ENCODE measurements at regions not wholly inside any gene's neighbourhood (a gene's known extent, or its start where the extent isn't known, plus 50 kb on each side); places are given as distances from the start of the nearest gene placed in this dataset.

DNA sequence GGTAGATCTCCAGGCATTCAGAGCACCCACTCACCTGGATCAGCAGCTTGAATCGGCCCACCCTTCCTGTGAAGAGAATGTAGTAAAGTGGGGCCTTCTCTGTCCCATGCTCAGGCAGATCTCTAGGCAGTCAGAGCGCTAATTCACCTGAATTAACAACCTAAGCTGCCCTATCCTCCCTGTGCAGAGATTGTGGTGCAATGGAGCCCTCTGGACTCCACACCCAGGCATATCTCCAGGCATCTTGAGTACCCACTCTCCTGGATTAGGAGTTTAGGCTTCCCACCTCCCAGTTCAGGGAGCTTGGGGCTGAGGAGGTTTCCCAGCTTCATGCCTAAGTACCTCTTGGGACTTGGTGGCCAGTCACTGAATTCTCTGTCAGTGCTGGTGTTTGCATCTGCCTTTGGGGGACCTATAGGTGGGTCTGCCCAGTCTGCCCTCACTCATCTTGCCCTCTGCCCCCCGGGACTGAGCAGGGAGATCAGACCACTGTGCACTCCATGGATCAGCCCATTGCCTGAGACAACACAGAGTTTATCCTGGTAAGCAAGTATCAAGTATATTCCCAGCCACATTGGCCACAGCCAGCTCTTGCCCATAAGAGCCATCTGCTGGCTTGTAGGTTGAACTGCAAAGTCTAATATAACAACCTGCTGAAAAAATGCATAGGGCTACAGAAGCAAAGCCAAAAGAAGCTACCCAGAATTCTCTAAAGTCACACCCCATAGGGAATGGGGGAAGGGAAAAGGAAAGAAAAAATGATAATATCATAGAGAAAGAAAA is 372.9 kb downstream of the KLHL13 start:
- H3K4me1 Mint-ChIP-seq = no peaks in the 10 kb centered on the region

GRCh38 chrX:117713411-117713810 is 403.2 kb downstream of the KLHL13 start:
- Mint-ChIP-seq H3K36me3 (no peaks in the 10 kb centered on the region), H3K4me3 (no peak overlapping the region), H3K27me3 (no peaks in the 10 kb centered on the region), H3K9me3 (no peaks in the 10 kb centered on the region), H3K27ac (no peak overlapping the region), H3K4me1 (no peaks in the 10 kb centered on the region)
- ATAC-seq = no peak

More for the DNA sequence above, 372.9 kb downstream of the KLHL13 start:
- H3K4me3 Mint-ChIP-seq = no peak overlapping the region
- no peak overlapping the region for H3K27ac Mint-ChIP-seq
- H3K27me3 Mint-ChIP-seq = no peaks in the 10 kb centered on the region
- H3K36me3 Mint-ChIP-seq = no peaks in the 10 kb centered on the region
- H3K9me3 Mint-ChIP-seq = peaks cover 5% of the 10 kb centered on the region
- no peak for ATAC-seq

DNA sequence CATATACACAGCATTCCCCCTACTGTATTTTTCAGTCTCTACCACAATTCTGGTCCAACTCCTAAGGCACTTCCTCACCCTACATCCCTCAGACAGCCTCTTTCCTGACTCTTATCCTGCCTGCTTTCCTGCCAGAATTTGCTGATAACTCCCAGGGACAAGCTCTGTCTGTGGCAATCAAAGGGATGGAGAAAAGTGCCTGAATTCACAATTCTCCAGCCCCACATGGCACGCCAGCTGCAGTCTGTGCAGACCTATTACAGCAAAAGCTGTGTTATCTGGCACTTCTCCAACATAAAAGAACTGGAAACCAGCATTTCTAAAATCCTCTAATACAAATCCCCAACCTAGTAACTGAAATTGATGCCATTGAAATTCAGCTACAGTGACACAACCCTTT is 404.8 kb downstream of the KLHL13 start:
- H3K9me3 Mint-ChIP-seq = no peaks in the 10 kb centered on the region
- no peaks in the 10 kb centered on the region for H3K36me3 Mint-ChIP-seq
- no peak for ATAC-seq
- H3K27me3 Mint-ChIP-seq = no peaks in the 10 kb centered on the region
- no peaks in the 10 kb centered on the region for H3K4me1 Mint-ChIP-seq
- H3K4me3 Mint-ChIP-seq = no peak overlapping the region
- H3K27ac Mint-ChIP-seq = no peak overlapping the region

- no peaks in the 10 kb centered on the region for H3K4me1 Mint-ChIP-seq
- no peaks in the 10 kb centered on the region for H3K36me3 Mint-ChIP-seq
- H3K4me3 Mint-ChIP-seq = no peak overlapping the region
- no peaks in the 10 kb centered on the region for H3K27me3 Mint-ChIP-seq
- ATAC-seq = no peak
- no peaks in the 10 kb centered on the region for H3K9me3 Mint-ChIP-seq
- no peak overlapping the region for H3K27ac Mint-ChIP-seq
Observed at GRCh38 chrX:117707948-117708743, 408.5 kb downstream of the KLHL13 start.

DNA sequence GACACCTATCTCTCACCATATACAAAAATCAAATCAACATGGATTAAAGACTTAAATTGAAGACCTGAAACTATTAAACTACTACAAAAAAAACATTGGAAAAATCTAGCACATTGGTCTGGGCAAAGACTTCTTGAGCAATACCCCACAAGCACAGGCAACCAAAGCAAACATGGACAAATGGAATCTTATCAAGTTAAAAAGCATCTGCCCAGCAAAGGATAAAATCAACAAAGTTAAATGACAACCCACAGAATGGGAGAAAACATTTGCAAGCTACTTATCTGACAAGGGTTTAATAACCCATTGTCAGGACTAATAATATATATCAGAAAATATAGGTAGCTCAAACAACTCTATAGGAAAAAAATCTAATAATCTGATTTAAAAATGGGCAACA is 415.6 kb downstream of the KLHL13 start:
- Mint-ChIP-seq H3K27me3 (no peaks in the 10 kb centered on the region), H3K4me1 (no peaks in the 10 kb centered on the region), H3K9me3 (peaks cover 6% of the 10 kb centered on the region), H3K27ac (no peak overlapping the region), H3K4me3 (no peak overlapping the region), H3K36me3 (no peaks in the 10 kb centered on the region)
- ATAC-seq = no peak

DNA sequence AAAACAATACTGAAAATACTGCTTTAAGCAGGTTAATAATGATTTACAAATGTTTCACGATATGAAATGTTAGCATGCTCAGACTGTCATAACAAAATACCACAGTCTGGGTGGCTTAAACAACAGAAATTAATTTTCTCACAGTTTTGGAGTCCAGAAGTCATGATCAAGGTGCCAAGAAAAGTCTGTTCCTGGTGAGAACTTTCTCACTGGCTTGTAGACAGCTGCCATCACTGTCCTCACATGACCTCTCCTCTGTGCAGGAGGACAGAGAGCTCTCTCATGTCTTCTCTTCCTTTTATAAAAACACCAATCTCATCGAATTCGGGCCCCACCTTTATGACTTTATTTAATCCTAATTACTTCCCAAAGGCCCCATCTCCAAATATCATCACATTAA is 426.7 kb downstream of the KLHL13 start:
- no peak for ATAC-seq
- Mint-ChIP-seq H3K36me3 (no peaks in the 10 kb centered on the region), H3K27ac (no peak overlapping the region), H3K4me3 (no peak overlapping the region), H3K4me1 (no peaks in the 10 kb centered on the region), H3K9me3 (no peaks in the 10 kb centered on the region), H3K27me3 (no peaks in the 10 kb centered on the region)

DNA sequence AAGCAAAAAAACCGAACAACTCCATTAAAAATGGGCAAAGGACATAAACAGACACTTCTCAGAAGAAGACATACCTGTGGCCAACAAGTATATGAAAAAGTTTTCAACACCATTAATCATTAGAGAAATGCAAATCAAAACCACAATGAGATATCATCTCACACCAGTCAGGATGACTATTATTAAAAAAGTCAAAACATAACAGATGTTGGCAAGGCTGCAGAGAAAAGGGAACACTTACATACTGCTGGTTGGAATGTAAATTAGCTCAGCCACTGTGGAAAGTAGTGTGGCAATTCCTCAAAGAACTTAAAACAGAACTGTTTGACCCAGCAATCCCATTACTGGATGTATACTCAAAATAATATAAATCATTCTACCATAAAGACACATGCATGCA is 436.3 kb downstream of the KLHL13 start:
- no peak for ATAC-seq
- H3K27ac Mint-ChIP-seq = no peak overlapping the region
- H3K4me1 Mint-ChIP-seq = no peaks in the 10 kb centered on the region
- H3K27me3 Mint-ChIP-seq = no peaks in the 10 kb centered on the region
- H3K9me3 Mint-ChIP-seq = no peaks in the 10 kb centered on the region
- no peaks in the 10 kb centered on the region for H3K36me3 Mint-ChIP-seq
- H3K4me3 Mint-ChIP-seq = no peak overlapping the region

- H3K4me1 Mint-ChIP-seq = no peaks in the 10 kb centered on the region
- H3K4me3 Mint-ChIP-seq = no peak overlapping the region
- ATAC-seq = no peak
- H3K36me3 Mint-ChIP-seq = no peaks in the 10 kb centered on the region
- no peaks in the 10 kb centered on the region for H3K27me3 Mint-ChIP-seq
- H3K27ac Mint-ChIP-seq = no peak overlapping the region
- H3K9me3 Mint-ChIP-seq = no peaks in the 10 kb centered on the region
Observed at GRCh38 chrX:117653396-117653795, 463.2 kb downstream of the KLHL13 start.

DNA sequence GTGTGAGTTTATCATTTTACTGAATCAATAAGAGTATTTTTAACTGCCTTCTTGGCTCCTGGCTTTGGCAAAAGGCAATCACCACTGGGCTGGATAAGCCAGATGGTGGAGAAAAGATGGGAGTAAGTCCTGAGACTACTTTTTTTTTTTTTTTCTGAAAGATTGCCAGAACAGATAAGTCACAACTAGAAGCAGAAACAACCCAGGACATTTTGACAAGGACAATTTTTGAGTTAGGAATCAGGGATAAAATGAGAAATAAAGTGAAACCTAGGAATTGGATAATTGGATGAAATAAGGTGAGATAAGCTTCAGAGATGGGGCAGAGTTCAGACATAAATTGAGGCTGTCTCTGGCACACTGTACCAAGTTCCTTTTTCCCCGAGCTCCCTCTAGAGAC is 471.0 kb downstream of the KLHL13 start:
- H3K9me3 Mint-ChIP-seq = no peaks in the 10 kb centered on the region
- no peaks in the 10 kb centered on the region for H3K36me3 Mint-ChIP-seq
- ATAC-seq = no peak
- H3K27ac Mint-ChIP-seq = no peak overlapping the region
- H3K4me1 Mint-ChIP-seq = no peaks in the 10 kb centered on the region
- no peaks in the 10 kb centered on the region for H3K27me3 Mint-ChIP-seq
- no peak overlapping the region for H3K4me3 Mint-ChIP-seq

GRCh38 chrX:117641913-117642656 is 474.5 kb downstream of the KLHL13 start:
- no peak overlapping the region for H3K4me3 Mint-ChIP-seq
- no peak overlapping the region for H3K27ac Mint-ChIP-seq
- no peak for ATAC-seq
- no peaks in the 10 kb centered on the region for H3K4me1 Mint-ChIP-seq
- H3K9me3 Mint-ChIP-seq = no peaks in the 10 kb centered on the region
- no peaks in the 10 kb centered on the region for H3K27me3 Mint-ChIP-seq
- H3K36me3 Mint-ChIP-seq = no peaks in the 10 kb centered on the region

- H3K27ac Mint-ChIP-seq = no peak overlapping the region
- H3K36me3 Mint-ChIP-seq = no peaks in the 10 kb centered on the region
- no peak for ATAC-seq
- H3K4me1 Mint-ChIP-seq = no peaks in the 10 kb centered on the region
- H3K4me3 Mint-ChIP-seq = no peak overlapping the region
- no peaks in the 10 kb centered on the region for H3K9me3 Mint-ChIP-seq
- no peaks in the 10 kb centered on the region for H3K27me3 Mint-ChIP-seq
Observed at GRCh38 chrX:117636826-117637225, 479.8 kb downstream of the KLHL13 start.

- Mint-ChIP-seq H3K4me3 (no peak overlapping the region), H3K27ac (no peak overlapping the region), H3K36me3 (no peaks in the 10 kb centered on the region), H3K27me3 (no peaks in the 10 kb centered on the region), H3K9me3 (no peaks in the 10 kb centered on the region), H3K4me1 (no peaks in the 10 kb centered on the region)
- no peak for ATAC-seq
Observed at GRCh38 chrX:117633277-117633676, 483.3 kb downstream of the KLHL13 start.

DNA sequence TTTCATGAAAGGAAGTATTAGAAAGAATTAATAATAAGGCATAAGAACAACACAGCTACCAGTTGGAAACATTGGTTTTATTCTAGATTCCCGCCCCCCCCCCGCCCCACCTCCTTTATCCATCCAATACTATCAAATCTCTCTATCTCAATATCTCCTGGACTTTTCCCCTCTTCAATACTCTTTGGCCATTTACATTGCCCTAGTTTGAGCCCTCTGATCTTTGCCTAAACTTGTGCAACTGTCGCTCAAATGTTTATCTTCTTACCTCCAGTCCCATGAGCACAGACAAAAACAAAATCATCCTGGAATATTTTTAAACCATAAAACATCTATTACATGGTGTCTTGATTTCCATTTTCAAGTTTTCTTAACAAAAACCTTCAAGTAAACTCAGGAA is 488.2 kb downstream of the KLHL13 start:
- no peak for ATAC-seq
- Mint-ChIP-seq H3K4me3 (no peak overlapping the region), H3K27ac (no peak overlapping the region), H3K27me3 (no peaks in the 10 kb centered on the region), H3K9me3 (no peaks in the 10 kb centered on the region), H3K4me1 (no peaks in the 10 kb centered on the region), H3K36me3 (no peaks in the 10 kb centered on the region)

DNA sequence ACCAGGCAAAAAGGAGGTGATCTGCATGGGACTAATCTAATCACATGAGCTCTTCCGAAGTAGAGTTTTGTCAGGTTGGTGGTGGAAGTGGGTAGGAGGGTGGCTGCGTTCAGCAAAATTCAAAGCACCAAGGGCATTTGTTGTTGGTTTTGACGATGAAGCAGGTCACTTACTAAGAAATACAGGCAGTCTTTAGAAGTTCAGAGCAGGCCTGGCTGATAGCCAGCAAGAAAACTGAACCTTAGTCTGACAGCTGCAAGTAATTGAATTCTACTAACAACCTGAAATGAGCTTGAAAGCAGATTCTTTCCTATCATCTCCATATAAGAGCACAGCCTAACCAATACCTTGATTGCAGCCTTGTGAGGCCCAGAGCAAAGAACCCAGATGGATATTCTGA is 505.8 kb downstream of the KLHL13 start:
- no peak overlapping the region for H3K27ac Mint-ChIP-seq
- ATAC-seq = no peak
- H3K9me3 Mint-ChIP-seq = peaks cover 5% of the 10 kb centered on the region
- no peaks in the 10 kb centered on the region for H3K4me1 Mint-ChIP-seq
- H3K36me3 Mint-ChIP-seq = no peaks in the 10 kb centered on the region
- no peaks in the 10 kb centered on the region for H3K27me3 Mint-ChIP-seq
- H3K4me3 Mint-ChIP-seq = no peak overlapping the region

- H3K4me1 Mint-ChIP-seq = no peaks in the 10 kb centered on the region
- no peak overlapping the region for H3K27ac Mint-ChIP-seq
- H3K36me3 Mint-ChIP-seq = no peaks in the 10 kb centered on the region
- ATAC-seq = no peak
- H3K27me3 Mint-ChIP-seq = no peaks in the 10 kb centered on the region
- no peak overlapping the region for H3K4me3 Mint-ChIP-seq
- peaks cover 5% of the 10 kb centered on the region for H3K9me3 Mint-ChIP-seq
Observed at GRCh38 chrX:117610049-117610448, 506.6 kb downstream of the KLHL13 start.

All from stimulated activated memory B cell treated with anti-CD40 and anti-IgM and Interleukin-4, amounts not matched to agents 10 μg/mL and 1 μg/mL and 100 μg/mL, for 72 hours (primary cell).